Prostate gland (tissue), 2 donors: ENCODE measurements at regions not wholly inside any gene's neighbourhood (a gene's known extent, or its start where the extent isn't known, plus 50 kb on each side); places are given as distances from the start of the nearest gene placed in this dataset.

Experiments
- DNase-seq: peaks from one replicate; pipeline ENCODE4 v3.0.0-alpha.2; 2019; ENCODE audit warnings: low spot score
- H3K27ac ChIP-seq, 2 donors: fragments of 200-600 bp; sonication (generic); 2 replicates each; pipeline ENCODE4 v1.5.1; 2017 to 2019
- H3K27me3 ChIP-seq: fragments of 200-600 bp; sonication (generic); replicated peaks from 2 replicates; pipeline ENCODE4 v1.5.1; 2019; ENCODE audit not compliant: insufficient read depth
- H3K36me3 ChIP-seq, 2 donors: fragments of 200-600 bp; sonication (generic); 1 replicate in 1 of 2; 2 replicates in 1 of 2; pipeline versions ENCODE4 v1.5.1 to v1.8.1; 2017 to 2019
- H3K4me1 ChIP-seq: fragments of 200-600 bp; sonication (generic); replicated peaks from 2 replicates; pipeline ENCODE4 v1.5.1; 2019
- H3K4me3 ChIP-seq, 2 donors: fragments of 200-600 bp; sonication (generic); 2 replicates each; pipeline ENCODE4 v1.5.1; 2017 to 2019
- H3K9me3 ChIP-seq: fragments of 200-600 bp; sonication (generic); 2 replicates; pipeline ENCODE4 v1.5.1; 2017
- CTCF ChIP-seq, 4 experiments: fragments of 200-600 bp in 2 of 4; fragments of 450-650 bp in 2 of 4; sonication (generic) in 2 of 4; IDR thresholded peaks; 1 replicate in 3 of 4; 2 replicates in 1 of 4; pipeline ENCODE4 v1.5.1; 2016 to 2019; ENCODE audit warnings: antibody characterized with exemption in 4 of 4, mild to moderate bottlenecking in 2 of 4, moderate library complexity in 2 of 4
- POLR2A ChIP-seq: fragments of 450-650 bp; IDR thresholded peaks from one replicate; pipeline ENCODE4 v1.6.1; 2016; ENCODE audit warnings: antibody characterized with exemption, mild to moderate bottlenecking
- POLR2AphosphoS5 ChIP-seq: sonication (generic); formaldehyde crosslinking; IDR thresholded peaks from one replicate; pipeline ENCODE4 v1.6.1; 2017; ENCODE audit warnings: antibody characterized with exemption
- whole genome bisulfite sequencing: methylation state at CpG from one replicate; pipeline ENCODE4 v1.1.5; 2018; 5-methylcytosine and 5-hydroxymethylcytosine counted together
- intact Hi-C: fragments of 100-400 bp; cut with DNase I; formaldehyde crosslinking; loops from one replicate; pipeline ENCODE4 v1.14.2; 2022

- intact Hi-C loops, result no loop called here
- Histone ChIP-seq H3K4me3 (no peak overlapping the region), H3K27me3 (no peaks in the 10 kb centered on the region), H3K36me3 (no peaks in the 10 kb centered on the region), H3K9me3 (no peaks in the 10 kb centered on the region), H3K27ac (no peak overlapping the region), H3K4me1 (no peaks in the 10 kb centered on the region)
- WGBS, result 89% methylated on average over 1 of the region's 1 CpG
- no peak for DNase-seq
- TF ChIP-seq POLR2AphosphoS5 (no peak), CTCF (IDR thresholded peaks at IDR 0.05) (no peak), POLR2A (no peak)
Observed at GRCh38 chr4:19772581-19772980, 479.1 kb upstream of the SLIT2 start.

DNA sequence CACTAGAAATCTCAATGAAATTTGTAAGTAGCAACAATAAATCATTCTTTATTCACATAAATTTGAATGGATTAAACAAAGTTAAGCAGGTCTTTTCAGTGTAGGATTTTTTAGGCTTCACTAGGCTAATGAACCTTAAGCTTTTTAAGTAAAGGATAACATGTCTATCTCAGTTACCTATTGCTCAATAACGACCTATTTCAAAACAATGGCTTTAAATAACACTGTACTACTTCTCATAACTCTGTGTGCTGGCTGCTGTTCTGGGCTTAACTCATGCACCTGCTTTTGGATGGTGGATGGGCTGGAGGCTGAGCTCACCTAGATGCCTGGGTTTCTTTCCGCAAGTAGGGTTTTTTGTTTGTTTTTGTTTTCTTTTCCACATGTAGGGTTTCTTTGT lies 495.0 kb upstream of the SLIT2 start:
- H3K4me1 ChIP-seq, result no peaks in the 10 kb centered on the region
- H3K4me3 ChIP-seq, result no peak overlapping the region
- no peaks in the 10 kb centered on the region for H3K9me3 ChIP-seq
- H3K27me3 ChIP-seq, result no peaks in the 10 kb centered on the region
- no peak for TF ChIP-seq CTCF (IDR thresholded peaks at IDR 0.05)
- TF ChIP-seq POLR2AphosphoS5, result no peak
- TF ChIP-seq POLR2A, result no peak
- no peaks in the 10 kb centered on the region for H3K36me3 ChIP-seq
- no peak for DNase-seq
- intact Hi-C loops, result no loop called here
- no peak overlapping the region for H3K27ac ChIP-seq
- 78% methylated on average over 2 of the region's 2 CpGs for WGBS

- WGBS, result 46% methylated on average over 1 of the region's 1 CpG
- Histone ChIP-seq H3K4me1 (no peaks in the 10 kb centered on the region), H3K36me3 (no peaks in the 10 kb centered on the region), H3K27ac (no peak overlapping the region), H3K9me3 (no peaks in the 10 kb centered on the region), H3K27me3 (no peaks in the 10 kb centered on the region), H3K4me3 (no peak overlapping the region)
- no peak for TF ChIP-seq POLR2A
- no peak for TF ChIP-seq POLR2AphosphoS5
- no peak for TF ChIP-seq CTCF (IDR thresholded peaks at IDR 0.05)
- intact Hi-C loops, result no loop called here
- no peak for DNase-seq
Observed at GRCh38 chr4:19752599-19752998, 499.1 kb upstream of the SLIT2 start.

DNA sequence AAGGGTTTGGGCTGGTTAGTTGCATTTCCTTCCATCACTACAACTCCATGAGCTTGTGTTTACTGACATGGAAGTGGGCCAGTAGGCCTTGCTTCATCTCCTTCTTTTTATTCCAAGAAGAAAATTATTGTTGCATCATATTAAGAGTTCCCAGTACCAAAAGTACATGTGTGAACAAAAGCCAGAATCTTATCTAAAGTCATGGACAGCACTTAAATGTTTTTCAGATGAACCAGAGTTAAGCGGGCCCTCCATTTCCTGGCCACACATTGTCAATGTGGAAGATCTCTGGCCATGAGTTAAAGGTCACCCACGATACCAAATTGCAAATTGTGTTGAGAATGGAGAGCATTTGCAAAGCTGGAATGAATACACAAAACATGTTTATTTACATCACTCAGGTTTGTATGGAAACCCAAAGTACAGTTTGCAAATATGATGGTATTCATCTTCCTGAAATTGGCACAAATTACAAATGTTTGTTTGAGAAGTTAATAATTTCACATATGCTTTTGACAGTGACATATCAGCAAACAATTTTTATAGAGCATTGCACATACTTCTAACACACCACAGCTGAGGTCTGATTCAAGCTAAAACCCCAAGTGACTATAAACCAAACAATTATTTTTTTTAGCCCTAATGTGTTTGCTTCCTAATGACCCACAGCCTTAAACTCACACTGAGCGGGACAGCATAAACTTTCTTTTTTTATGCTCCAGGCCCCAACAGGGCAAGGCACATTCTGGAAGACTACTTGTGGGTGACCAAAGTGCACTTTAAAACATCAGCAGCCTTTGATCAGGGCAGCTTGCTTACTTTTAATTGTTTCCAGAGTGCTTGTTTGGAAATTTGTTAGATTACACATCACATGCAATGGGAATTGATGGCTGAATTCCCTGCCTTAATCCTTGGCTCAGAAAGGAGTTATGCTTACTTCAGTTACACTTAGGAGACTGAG lies 502.9 kb upstream of the SLIT2 start:
- peak; percentile 17 for DNase-seq
- Histone ChIP-seq H3K4me1 (no peaks in the 10 kb centered on the region), H3K36me3 (no peaks in the 10 kb centered on the region), H3K27ac (no peak overlapping the region), H3K27me3 (no peaks in the 10 kb centered on the region), H3K9me3 (no peaks in the 10 kb centered on the region), H3K4me3 (no peak overlapping the region)
- WGBS, result 29% methylated on average over 3 of the region's 3 CpGs
- no peak for TF ChIP-seq POLR2AphosphoS5
- no peak for TF ChIP-seq CTCF (IDR thresholded peaks at IDR 0.05)
- TF ChIP-seq POLR2A, result no peak
- intact Hi-C loops, result no loop called here

DNA sequence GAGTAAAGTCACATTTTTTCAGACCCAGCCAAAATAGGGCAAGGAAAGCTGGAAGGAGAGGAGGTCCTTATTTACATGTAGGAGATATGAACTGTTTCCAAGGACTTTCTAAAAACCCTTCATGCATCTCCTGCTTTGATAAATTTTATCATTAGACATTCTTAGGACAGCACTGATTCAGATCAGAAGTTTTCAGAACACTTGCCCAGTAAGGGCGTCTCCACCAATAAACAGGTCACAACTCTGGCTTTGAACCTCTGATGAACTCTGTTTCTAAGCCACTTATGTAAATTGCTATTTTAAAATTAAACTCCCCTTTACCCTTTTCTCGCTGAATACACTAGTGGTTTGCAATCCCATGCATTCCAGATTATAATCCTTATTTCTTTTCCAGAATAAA lies 505.3 kb upstream of the SLIT2 start:
- TF ChIP-seq POLR2AphosphoS5 (no peak), CTCF (IDR thresholded peaks at IDR 0.05) (no peak), POLR2A (no peak)

More for the DNA sequence above, 505.3 kb upstream of the SLIT2 start:
- Histone ChIP-seq H3K9me3 (no peaks in the 10 kb centered on the region), H3K27ac (no peak overlapping the region), H3K4me3 (no peak overlapping the region), H3K36me3 (no peaks in the 10 kb centered on the region), H3K27me3 (no peaks in the 10 kb centered on the region), H3K4me1 (no peaks in the 10 kb centered on the region)
- 79% methylated on average over 2 of the region's 2 CpGs for WGBS
- intact Hi-C loops, result no loop called here
- DNase-seq, result no peak
